Gastrocnemius medialis (tissue), 4 donors: ENCODE measurements at regions not wholly inside any gene's neighbourhood (a gene's known extent, or its start where the extent isn't known, plus 50 kb on each side); places are given as distances from the start of the nearest gene placed in this dataset.

Experiments
- ATAC-seq, 2 donors: fragments of 150-250 bp; one replicate each; pipeline ENCODE4 v1.9.1; 2016
- DNase-seq, 2 donors: peaks; one replicate each; pipeline ENCODE4 v3.0.0-alpha.2; 2019
- H3K27ac ChIP-seq, 4 donors: fragments of 200-600 bp; sonication (generic); 1 replicate in 1 of 4; 2 replicates in 3 of 4; pipeline ENCODE4 v1.5.1; 2016 to 2018; ENCODE audit warnings: mild to moderate bottlenecking in 2 of 4, moderate library complexity in 1 of 4
- H3K27me3 ChIP-seq, 3 donors: fragments of 200-600 bp; sonication (generic) in 2 of 3; 1 replicate in 1 of 3; 2 replicates in 2 of 3; pipeline versions ENCODE4 v1.5.1 to v1.6.0; 2016 to 2019; ENCODE audit warnings: mild to moderate bottlenecking in 1 of 3, moderate library complexity in 1 of 3
- H3K36me3 ChIP-seq, 2 donors: fragments of 200-600 bp; sonication (generic) in 1 of 2; one replicate each; pipeline ENCODE4 v1.5.1; 2017 to 2018
- H3K4me1 ChIP-seq, 2 donors: fragments of 200-600 bp; sonication (generic) in 1 of 2; one replicate each; pipeline ENCODE4 v1.5.1; 2016 to 2017; ENCODE audit warnings: mild to moderate bottlenecking in 2 of 2
- H3K4me3 ChIP-seq, 4 donors: fragments of 200-600 bp; sonication (generic) in 3 of 4; 1 replicate in 1 of 4; 2 replicates in 3 of 4; pipeline ENCODE4 v1.5.1; 2016 to 2019; ENCODE audit warnings: mild to moderate bottlenecking in 2 of 4
- H3K9me3 ChIP-seq, 3 donors: fragments of 200-600 bp; sonication (generic) in 2 of 3; 1 replicate in 1 of 3; 2 replicates in 2 of 3; pipeline ENCODE4 v1.5.1; 2016 to 2019
- CTCF ChIP-seq, 5 experiments: fragments of 450-650 bp in 3 of 5; fragments of 200-600 bp in 2 of 5; sonication (generic) in 2 of 5; IDR thresholded peaks in 4 of 5; conservative IDR thresholded peaks in 1 of 5; 1 replicate in 4 of 5; 2 replicates in 1 of 5; pipeline ENCODE4 v1.5.1; 2016 to 2019; ENCODE audit warnings: antibody characterized with exemption in 5 of 5, mild to moderate bottlenecking in 3 of 5, moderate library complexity in 3 of 5
- POLR2A ChIP-seq, 2 donors: fragments of 450-650 bp; IDR thresholded peaks; one replicate each; pipeline ENCODE4 v1.6.1; 2017; ENCODE audit warnings: antibody characterized with exemption in 2 of 2, mild to moderate bottlenecking in 2 of 2, moderate library complexity in 2 of 2
- in situ Hi-C, 4 donors: fragments of 200-750 bp; cut with MboI; loops; one replicate each; pipeline versions ENCODE4 v1.15.0 to v1.8.0; 2017; ENCODE audit warnings: low sequenced_read_pairs in 4 of 4
- intact Hi-C: fragments of 100-400 bp; cut with DNase I; formaldehyde crosslinking; loops from one replicate; pipeline ENCODE4 v1.15.1; 2023; ENCODE audit warnings: low total_unique reads

- Histone ChIP-seq H3K4me1 (no peaks in the 10 kb centered on the region), H3K36me3 (no peaks in the 10 kb centered on the region), H3K27ac (no peak overlapping the region), H3K27me3 (no peaks in the 10 kb centered on the region), H3K9me3 (no peaks in the 10 kb centered on the region), H3K4me3 (no peak overlapping the region)
- in situ Hi-C loops = no loop called here
- DNase-seq (no peak), ATAC-seq (no peak)
- intact Hi-C loops = no loop called here
- TF ChIP-seq POLR2A (IDR thresholded peaks at IDR 0.05) = no peak
- TF ChIP-seq CTCF (IDR thresholded peaks at IDR 0.05 in 4 of 5, conservative IDR thresholded peaks at IDR 0.05 in 1 of 5) = no peak
These were observed 683.1 kb upstream of the SORCS1 start for GRCh38 chr10:107847620-107848019.

- H3K27me3 ChIP-seq = no peaks in the 10 kb centered on the region
- no peaks in the 10 kb centered on the region for H3K4me1 ChIP-seq
- ATAC-seq (no peak), DNase-seq (no peak)
- no peak overlapping the region for H3K27ac ChIP-seq
- intact Hi-C loops (no loop called here), in situ Hi-C loops (no loop called here)
- H3K36me3 ChIP-seq = no peaks in the 10 kb centered on the region
- H3K9me3 ChIP-seq = no peaks in the 10 kb centered on the region
- H3K4me3 ChIP-seq = no peak overlapping the region
- TF ChIP-seq POLR2A (IDR thresholded peaks at IDR 0.05) = no peak
- TF ChIP-seq CTCF (IDR thresholded peaks at IDR 0.05 in 4 of 5, conservative IDR thresholded peaks at IDR 0.05 in 1 of 5) = no peak
These were observed 670.2 kb upstream of the SORCS1 start for GRCh38 chr10:107834706-107835105.

DNA sequence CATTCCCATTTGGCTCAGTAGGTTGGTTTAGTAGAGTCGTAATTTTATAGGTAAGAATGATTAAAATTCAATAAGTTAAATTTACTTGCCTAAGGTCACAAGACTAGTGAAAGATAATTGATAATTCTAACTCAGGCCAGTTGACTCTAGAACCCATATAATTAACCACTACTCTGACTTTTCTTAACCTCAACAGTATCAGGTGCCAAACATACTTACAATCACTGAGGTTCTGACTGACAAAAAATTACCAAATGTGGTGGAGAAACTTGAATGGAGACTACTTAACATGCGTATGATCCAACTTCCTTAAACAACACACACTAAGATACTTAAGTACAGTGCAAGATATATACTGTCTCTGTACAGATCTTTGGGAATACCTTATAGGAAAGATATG is 667.3 kb upstream of the SORCS1 start:
- Histone ChIP-seq H3K27me3 (no peaks in the 10 kb centered on the region), H3K9me3 (no peaks in the 10 kb centered on the region), H3K4me1 (no peaks in the 10 kb centered on the region), H3K36me3 (no peaks in the 10 kb centered on the region), H3K27ac (no peak overlapping the region), H3K4me3 (no peak overlapping the region)
- TF ChIP-seq POLR2A (IDR thresholded peaks at IDR 0.05) (no peak), CTCF (IDR thresholded peaks at IDR 0.05 in 4 of 5, conservative IDR thresholded peaks at IDR 0.05 in 1 of 5) (no peak)
- intact Hi-C loops (no loop called here), in situ Hi-C loops (no loop called here)
- no peak for DNase-seq
- no peak for ATAC-seq

GRCh38 chr10:107829161-107829560 is 664.7 kb upstream of the SORCS1 start:
- no peak for TF ChIP-seq POLR2A (IDR thresholded peaks at IDR 0.05)
- no peak for TF ChIP-seq CTCF (IDR thresholded peaks at IDR 0.05 in 4 of 5, conservative IDR thresholded peaks at IDR 0.05 in 1 of 5)
- Histone ChIP-seq H3K4me1 (no peaks in the 10 kb centered on the region), H3K36me3 (no peaks in the 10 kb centered on the region), H3K27me3 (no peaks in the 10 kb centered on the region), H3K9me3 (no peaks in the 10 kb centered on the region), H3K4me3 (no peak overlapping the region), H3K27ac (no peak overlapping the region)
- ATAC-seq (no peak), DNase-seq (no peak)
- in situ Hi-C loops = no loop called here
- intact Hi-C loops = no loop called here

DNA sequence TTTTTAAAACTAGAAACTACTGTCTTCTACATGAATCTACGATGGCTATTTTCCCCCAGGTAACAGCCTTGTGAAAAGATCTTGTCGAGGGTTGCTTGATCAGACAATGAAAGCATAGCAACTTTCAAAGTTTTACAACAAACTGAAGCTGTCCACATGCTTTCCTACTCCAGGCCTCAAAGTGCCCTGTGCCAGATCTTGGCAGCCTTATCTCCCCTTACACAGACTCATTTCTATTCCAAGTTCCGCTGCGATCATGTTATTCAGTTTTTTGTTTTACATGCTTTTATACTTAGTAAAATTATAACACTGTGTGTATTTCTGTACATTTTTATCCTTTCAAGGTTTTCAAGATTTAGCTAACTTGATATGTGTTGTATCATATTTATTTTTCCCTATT is 661.7 kb upstream of the SORCS1 start:
- Histone ChIP-seq H3K4me3 (no peak overlapping the region), H3K27ac (no peak overlapping the region), H3K4me1 (no peaks in the 10 kb centered on the region), H3K36me3 (no peaks in the 10 kb centered on the region), H3K27me3 (no peaks in the 10 kb centered on the region), H3K9me3 (no peaks in the 10 kb centered on the region)
- intact Hi-C loops = no loop called here
- no peak for DNase-seq
- ATAC-seq = no peak
- in situ Hi-C loops = no loop called here
- no peak for TF ChIP-seq POLR2A (IDR thresholded peaks at IDR 0.05)
- no peak for TF ChIP-seq CTCF (IDR thresholded peaks at IDR 0.05 in 4 of 5, conservative IDR thresholded peaks at IDR 0.05 in 1 of 5)
